Endothelial cell of umbilical vein (primary cell): ENCODE measurements at regions not wholly inside any gene's neighbourhood (a gene's known extent, or its start where the extent isn't known, plus 50 kb on each side); places are given as distances from the start of the nearest gene placed in this dataset.

Source experiments
- CTCF ChIP-seq, 2 donors: IDR thresholded peaks; 1 replicate in 1 of 2; 2 replicates in 1 of 2; pipeline ENCODE4 v1.5.1; 2011; ENCODE audit warnings: low read length in 2 of 2, mild to moderate bottlenecking in 2 of 2, moderate library complexity in 2 of 2, control low read depth in 1 of 2, inconsistent platforms in 1 of 2, low read depth in 1 of 2; ENCODE audit not compliant: insufficient read depth in 1 of 2; ENCODE audit errors: extremely low read depth in 1 of 2
- MAX ChIP-seq: IDR thresholded peaks from 2 replicates; pipeline ENCODE4 v1.6.1; 2011; ENCODE audit not compliant: insufficient read depth, insufficient read length

DNA sequence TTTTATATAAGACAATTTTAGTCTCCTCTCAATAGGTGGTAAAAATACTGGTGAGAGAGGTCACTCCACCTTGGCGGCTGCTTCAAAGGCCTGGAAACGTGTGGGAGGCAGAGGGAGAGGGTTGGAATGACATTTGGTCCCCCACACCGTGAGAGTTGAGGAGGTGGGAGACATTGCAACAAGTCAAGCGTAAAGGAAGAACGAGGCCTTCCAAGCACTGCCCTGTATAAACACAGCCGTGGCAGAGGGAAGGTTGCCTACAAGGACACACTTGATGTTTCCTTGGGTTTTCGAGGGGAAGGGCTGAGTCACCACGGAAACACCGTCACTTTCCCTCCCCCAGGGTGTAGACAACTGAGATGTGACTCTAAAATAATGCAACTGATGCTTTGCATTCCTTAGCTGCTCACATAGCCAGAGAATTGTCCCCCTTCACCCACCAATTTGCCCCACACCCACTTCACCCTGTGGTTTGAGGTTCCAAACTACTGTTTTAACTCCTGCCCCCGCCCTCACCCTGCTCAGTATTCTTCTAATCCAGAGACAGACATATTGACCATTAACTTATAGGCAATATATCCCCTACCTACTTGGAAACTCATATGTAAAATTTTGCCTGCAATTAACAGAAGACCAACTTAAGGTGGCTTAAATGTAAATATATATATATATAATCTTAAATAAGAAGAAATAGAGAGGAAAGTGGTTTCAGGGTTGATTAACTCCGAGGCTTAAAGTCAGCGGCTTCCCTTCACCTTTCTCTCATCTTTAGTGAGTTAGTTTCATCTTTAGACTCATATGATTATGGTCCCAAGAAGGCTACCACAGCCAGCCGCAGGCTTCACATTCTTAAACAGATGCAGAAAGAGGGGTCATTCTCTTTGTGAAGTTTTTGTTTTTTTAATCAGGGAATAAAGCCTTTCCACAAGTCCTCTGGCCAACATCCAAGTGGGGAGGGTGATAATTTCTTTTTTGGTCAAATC is 54.1 kb upstream of the BDNF start:
- TF ChIP-seq CTCF (IDR thresholded peaks at IDR 0.05; ENCODE audit: extremely low read depth in 1 of 2, insufficient read depth in 1 of 2, low read depth in 1 of 2, low read length in 2 of 2), result no peak
- no peak for TF ChIP-seq MAX
